Calu3 (cell line): ENCODE measurements at regions not wholly inside any gene's neighbourhood (a gene's known extent, or its start where the extent isn't known, plus 50 kb on each side); places are given as distances from the start of the nearest gene placed in this dataset.

Experiments
- BruUV-seq: library from RNA; stranded (reverse); fragments of 400-500 nt; replicated peaks from 2 replicates; lab custom pipeline; 2021; lab: Mats Ljungman, UMichigan
- CTCF ChIA-PET: fragments of 300-600 bp; sonication (Branson Sonifier 250); formaldehyde crosslinking; loops from one replicate; lab custom pipeline; 2022; ENCODE audit warnings: antibody characterized with exemption; lab: Charles Lee
- DNase-seq: peaks from one replicate; pipeline ENCODE4 v3.0.0; 2022
- H3K27ac Mint-ChIP-seq: one replicate; pipeline ENCODE4 v1.8.0; 2022; ENCODE audit warnings: mixed read lengths; ENCODE audit not compliant: unreplicated experiment
- H3K27me3 Mint-ChIP-seq: one replicate; pipeline ENCODE4 v1.8.0; 2022; ENCODE audit warnings: mixed read lengths; ENCODE audit not compliant: unreplicated experiment
- H3K36me3 Mint-ChIP-seq: one replicate; pipeline ENCODE4 v1.8.0; 2022; ENCODE audit warnings: mild to moderate bottlenecking, moderate library complexity, mixed read lengths; ENCODE audit not compliant: insufficient read depth, unreplicated experiment
- H3K4me1 Mint-ChIP-seq: one replicate; pipeline ENCODE4 v1.8.0; 2022; ENCODE audit warnings: mild to moderate bottlenecking, low read depth, mixed read lengths; ENCODE audit not compliant: unreplicated experiment
- H3K4me3 Mint-ChIP-seq: one replicate; pipeline ENCODE4 v1.8.0; 2022; ENCODE audit warnings: mild to moderate bottlenecking, low read depth, moderate library complexity, mixed read lengths; ENCODE audit not compliant: unreplicated experiment
- H3K9me3 Mint-ChIP-seq: one replicate; pipeline ENCODE4 v1.8.0; 2022; ENCODE audit warnings: low read depth, mixed read lengths; ENCODE audit not compliant: unreplicated experiment
- intact Hi-C: fragments of 100-400 bp; cut with micrococcal nuclease; formaldehyde crosslinking; loops from one replicate; pipeline ENCODE4 v1.10.0; 2022; ENCODE audit not compliant: unreplicated experiment
- TF ChIP-seq, protein P1 (sequence below): fragments of 200-600 bp; IDR thresholded peaks from one replicate; pipeline ENCODE4 v1.8.0; 2022; ENCODE audit warnings: antibody characterized with exemption; ENCODE audit not compliant: unreplicated experiment

- no TSS peak for BruUV-seq
- Mint-ChIP-seq H3K9me3 (peaks cover 11% of the 10 kb centered on the region), H3K4me3 (no peak overlapping the region), H3K27ac (no peak overlapping the region), H3K4me1 (no peaks in the 10 kb centered on the region), H3K36me3 (no peaks in the 10 kb centered on the region), H3K27me3 (no peaks in the 10 kb centered on the region)
- DNase-seq: no peak
- intact Hi-C loops: no loop called here
- TF ChIP-seq, protein P1, sequence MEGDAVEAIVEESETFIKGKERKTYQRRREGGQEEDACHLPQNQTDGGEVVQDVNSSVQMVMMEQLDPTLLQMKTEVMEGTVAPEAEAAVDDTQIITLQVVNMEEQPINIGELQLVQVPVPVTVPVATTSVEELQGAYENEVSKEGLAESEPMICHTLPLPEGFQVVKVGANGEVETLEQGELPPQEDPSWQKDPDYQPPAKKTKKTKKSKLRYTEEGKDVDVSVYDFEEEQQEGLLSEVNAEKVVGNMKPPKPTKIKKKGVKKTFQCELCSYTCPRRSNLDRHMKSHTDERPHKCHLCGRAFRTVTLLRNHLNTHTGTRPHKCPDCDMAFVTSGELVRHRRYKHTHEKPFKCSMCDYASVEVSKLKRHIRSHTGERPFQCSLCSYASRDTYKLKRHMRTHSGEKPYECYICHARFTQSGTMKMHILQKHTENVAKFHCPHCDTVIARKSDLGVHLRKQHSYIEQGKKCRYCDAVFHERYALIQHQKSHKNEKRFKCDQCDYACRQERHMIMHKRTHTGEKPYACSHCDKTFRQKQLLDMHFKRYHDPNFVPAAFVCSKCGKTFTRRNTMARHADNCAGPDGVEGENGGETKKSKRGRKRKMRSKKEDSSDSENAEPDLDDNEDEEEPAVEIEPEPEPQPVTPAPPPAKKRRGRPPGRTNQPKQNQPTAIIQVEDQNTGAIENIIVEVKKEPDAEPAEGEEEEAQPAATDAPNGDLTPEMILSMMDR: no peak
- CTCF ChIA-PET: no interaction called here
Observed at GRCh38 chr16:49216593-49216992, 65.0 kb downstream of the CBLN1 start.

DNA sequence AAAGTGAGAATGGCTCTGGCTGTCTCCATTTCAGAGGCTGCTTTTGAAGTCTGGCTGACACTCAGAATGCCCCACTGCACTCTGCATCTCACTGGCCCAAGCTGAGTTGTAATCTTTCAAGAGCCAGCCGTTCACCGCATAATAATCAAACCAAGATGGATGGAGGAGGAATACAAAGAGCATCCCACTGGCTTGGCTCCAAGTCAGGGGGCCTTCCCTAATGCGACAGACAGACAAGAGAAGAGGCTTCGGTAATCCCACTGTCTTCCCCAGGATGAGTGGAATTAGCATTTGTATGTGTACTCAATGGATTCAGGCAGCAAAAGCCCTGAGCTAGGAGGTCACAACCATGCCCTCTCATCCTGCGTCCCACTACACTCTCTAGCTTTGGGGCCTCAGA, 68.0 kb downstream of the CBLN1 start:
- no peak for DNase-seq
- intact Hi-C loops: no loop called here
- Mint-ChIP-seq H3K9me3 (peaks cover 13% of the 10 kb centered on the region), H3K27ac (no peak overlapping the region), H3K4me1 (no peaks in the 10 kb centered on the region), H3K27me3 (no peaks in the 10 kb centered on the region), H3K4me3 (no peak overlapping the region), H3K36me3 (peaks cover 3% of the 10 kb centered on the region)
- TF ChIP-seq, protein P1: no peak
- no TSS peak for BruUV-seq
- CTCF ChIA-PET: no interaction called here

DNA sequence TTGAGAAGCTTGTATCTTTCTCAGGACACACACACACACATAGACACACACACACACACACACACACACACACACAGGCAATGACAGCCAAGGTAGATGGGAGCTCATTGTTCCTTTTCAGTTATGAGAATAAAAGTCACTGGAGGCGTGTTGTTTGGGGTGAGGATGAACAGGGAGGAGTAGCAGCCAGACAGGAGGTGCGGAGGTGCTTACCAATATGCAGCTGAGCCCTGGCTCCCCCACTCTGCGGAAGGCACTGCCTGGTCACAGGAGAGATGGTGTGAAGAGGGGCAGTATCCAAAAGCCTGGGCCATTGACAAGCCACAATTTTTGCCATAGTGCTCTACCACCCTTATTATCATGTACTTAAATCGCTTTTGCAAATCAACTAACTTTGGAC, 77.4 kb downstream of the CBLN1 start:
- Mint-ChIP-seq H3K36me3 (no peaks in the 10 kb centered on the region), H3K4me3 (no peak overlapping the region), H3K27ac (no peak overlapping the region), H3K4me1 (no peaks in the 10 kb centered on the region), H3K9me3 (peaks cover 7% of the 10 kb centered on the region), H3K27me3 (no peaks in the 10 kb centered on the region)
- DNase-seq: no peak
- CTCF ChIA-PET: no interaction called here
- no TSS peak for BruUV-seq
- TF ChIP-seq, protein P1: no peak
- intact Hi-C loops: no loop called here

- H3K9me3 Mint-ChIP-seq: peaks cover 7% of the 10 kb centered on the region
- H3K27ac Mint-ChIP-seq: no peak overlapping the region
- CTCF ChIA-PET: no interaction called here
- no peaks in the 10 kb centered on the region for H3K27me3 Mint-ChIP-seq
- intact Hi-C loops: no loop called here
- no peak for DNase-seq
- no TSS peak for BruUV-seq
- H3K36me3 Mint-ChIP-seq: no peaks in the 10 kb centered on the region
- H3K4me1 Mint-ChIP-seq: no peaks in the 10 kb centered on the region
- H3K4me3 Mint-ChIP-seq: no peak overlapping the region
- TF ChIP-seq, protein P1: no peak
Observed at GRCh38 chr16:49203361-49203760, 78.3 kb downstream of the CBLN1 start.

- Mint-ChIP-seq H3K27ac (no peak overlapping the region), H3K36me3 (no peaks in the 10 kb centered on the region), H3K9me3 (peaks cover 7% of the 10 kb centered on the region), H3K4me3 (no peak overlapping the region), H3K27me3 (no peaks in the 10 kb centered on the region), H3K4me1 (no peaks in the 10 kb centered on the region)
- no peak for DNase-seq
- TF ChIP-seq, protein P1: no peak
- CTCF ChIA-PET: no interaction called here
- BruUV-seq: no TSS peak
- intact Hi-C loops: no loop called here
Observed at GRCh38 chr16:49201118-49201517, 80.5 kb downstream of the CBLN1 start.
